ENCODE measurements at regions not wholly inside any gene's neighbourhood (a gene's known extent, or its start where the extent isn't known, plus 50 kb on each side); places are given as distances from the start of the nearest gene placed in this dataset.

DNA sequence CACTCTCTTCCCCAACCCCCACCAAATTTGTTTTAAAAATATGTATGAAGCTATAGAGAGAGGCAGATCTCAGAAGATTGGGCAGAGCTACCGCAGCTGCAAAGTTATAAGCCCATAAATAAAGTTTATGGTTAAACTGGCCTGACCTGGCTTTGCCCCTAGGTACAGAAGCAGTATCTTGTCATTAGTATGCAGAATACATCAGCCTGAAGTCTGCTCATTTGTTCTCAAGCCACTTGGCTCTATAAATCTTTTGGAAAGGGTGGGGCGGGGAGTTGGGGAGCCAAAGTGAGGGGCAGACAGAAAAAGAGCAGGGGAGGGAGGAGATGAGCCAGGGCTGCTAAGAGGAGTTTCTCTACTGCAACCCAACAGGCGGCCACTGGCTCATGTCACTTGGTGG is 113.2 kb downstream of the SOX9 start:
- Histone ChIP-seq H3K27me3 (no peaks in the 10 kb centered on the region), H3K4me3 (no peak overlapping the region), H3K27ac (no peak overlapping the region), H3K9me3 (no peaks in the 10 kb centered on the region), H3K4me1 (ENCODE audit: insufficient read depth) (no peaks in the 10 kb centered on the region), H3K36me3 (no peaks in the 10 kb centered on the region)
- DNase-seq: no peak
- TF ChIP-seq POLR2A (IDR thresholded peaks at IDR 0.05) (no peak), EP300 (IDR thresholded peaks at IDR 0.05) (no peak)
- TF ChIP-seq, protein P1, sequence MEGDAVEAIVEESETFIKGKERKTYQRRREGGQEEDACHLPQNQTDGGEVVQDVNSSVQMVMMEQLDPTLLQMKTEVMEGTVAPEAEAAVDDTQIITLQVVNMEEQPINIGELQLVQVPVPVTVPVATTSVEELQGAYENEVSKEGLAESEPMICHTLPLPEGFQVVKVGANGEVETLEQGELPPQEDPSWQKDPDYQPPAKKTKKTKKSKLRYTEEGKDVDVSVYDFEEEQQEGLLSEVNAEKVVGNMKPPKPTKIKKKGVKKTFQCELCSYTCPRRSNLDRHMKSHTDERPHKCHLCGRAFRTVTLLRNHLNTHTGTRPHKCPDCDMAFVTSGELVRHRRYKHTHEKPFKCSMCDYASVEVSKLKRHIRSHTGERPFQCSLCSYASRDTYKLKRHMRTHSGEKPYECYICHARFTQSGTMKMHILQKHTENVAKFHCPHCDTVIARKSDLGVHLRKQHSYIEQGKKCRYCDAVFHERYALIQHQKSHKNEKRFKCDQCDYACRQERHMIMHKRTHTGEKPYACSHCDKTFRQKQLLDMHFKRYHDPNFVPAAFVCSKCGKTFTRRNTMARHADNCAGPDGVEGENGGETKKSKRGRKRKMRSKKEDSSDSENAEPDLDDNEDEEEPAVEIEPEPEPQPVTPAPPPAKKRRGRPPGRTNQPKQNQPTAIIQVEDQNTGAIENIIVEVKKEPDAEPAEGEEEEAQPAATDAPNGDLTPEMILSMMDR (IDR thresholded peaks at IDR 0.05): no peak
- intact Hi-C loops (cut with DNase I): no loop called here
- 24 to 37% (median 28%) methylated on average over 3 of the region's 3 CpGs for WGBS, 3 donors

DNA sequence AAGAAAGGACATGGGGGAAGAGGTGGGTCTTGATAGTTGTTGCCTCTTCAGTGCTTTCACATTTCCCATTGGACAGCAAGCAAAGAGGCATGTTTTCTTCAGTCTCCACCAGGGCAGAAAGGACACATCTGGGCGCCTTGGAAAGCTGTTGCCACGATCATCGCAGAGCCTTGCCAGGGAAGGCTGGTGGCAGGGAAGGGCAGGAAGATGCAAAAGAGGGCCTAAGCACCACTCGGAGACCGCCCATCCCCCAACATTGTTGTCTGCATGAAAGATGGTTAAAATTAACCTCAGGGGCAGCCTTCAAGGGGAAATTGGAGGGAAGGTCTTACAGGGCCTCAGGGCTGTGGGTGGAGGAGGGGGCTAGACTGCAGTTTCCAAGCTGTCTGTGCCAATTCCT is 114.2 kb downstream of the SOX9 start:
- Histone ChIP-seq H3K27me3 (no peaks in the 10 kb centered on the region), H3K4me3 (no peak overlapping the region), H3K9me3 (no peaks in the 10 kb centered on the region), H3K27ac (no peak overlapping the region), H3K4me1 (ENCODE audit: insufficient read depth) (no peaks in the 10 kb centered on the region), H3K36me3 (no peaks in the 10 kb centered on the region)
- intact Hi-C loops (cut with DNase I): no loop called here
- TF ChIP-seq EP300 (IDR thresholded peaks at IDR 0.05): no peak
- TF ChIP-seq POLR2A (IDR thresholded peaks at IDR 0.05): no peak
- TF ChIP-seq, protein P1 (IDR thresholded peaks at IDR 0.05): no peak
- DNase-seq: no peak
- 58 to 63% (median 61%) methylated on average over 5 of the region's 5 CpGs for WGBS, 3 donors

DNA sequence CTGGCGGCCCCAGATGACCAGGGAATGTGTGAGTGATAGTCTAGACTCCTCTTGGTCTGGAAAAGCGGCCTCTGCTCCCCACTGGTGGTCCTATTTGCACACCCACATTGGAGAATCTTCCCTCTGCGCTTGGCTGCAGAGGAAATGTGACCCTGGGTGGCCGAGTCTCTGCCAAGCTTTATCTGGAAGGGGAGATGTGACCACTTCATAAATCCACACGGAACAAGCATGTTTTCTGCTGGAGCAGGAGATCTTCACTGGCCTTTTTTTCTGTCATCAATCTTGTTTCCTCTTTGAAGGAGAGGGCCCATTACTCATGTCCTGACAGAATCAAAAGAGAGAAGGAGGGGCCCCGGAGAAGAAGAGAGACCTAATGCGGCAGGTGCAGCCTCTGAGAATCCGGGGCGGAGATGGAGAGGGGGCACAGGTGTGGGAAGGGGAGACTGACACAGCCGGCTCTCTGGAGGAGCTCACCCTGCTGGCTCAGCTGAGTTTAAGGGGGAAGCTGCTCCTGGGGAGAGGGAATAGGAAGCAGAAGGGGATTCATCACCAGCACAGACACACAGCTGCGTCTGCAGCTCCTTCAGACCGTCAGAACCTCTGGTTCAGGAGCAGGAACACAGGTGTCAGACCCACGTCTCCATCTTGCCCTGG is 116.3 kb downstream of the SOX9 start:
- TF ChIP-seq EP300 (IDR thresholded peaks at IDR 0.05): no peak
- TF ChIP-seq POLR2A (IDR thresholded peaks at IDR 0.05): no peak
- TF ChIP-seq, protein P1 (IDR thresholded peaks at IDR 0.05): no peak
- H3K27ac ChIP-seq: no peak overlapping the region
- H3K4me3 ChIP-seq: no peak overlapping the region
- no peaks in the 10 kb centered on the region for H3K36me3 ChIP-seq
- no peaks in the 10 kb centered on the region for H3K27me3 ChIP-seq
- 4 to 12% (median 9%) methylated on average over 13 of the region's 13 CpGs for WGBS, 3 donors
- H3K9me3 ChIP-seq: no peaks in the 10 kb centered on the region
- no peak for DNase-seq
- intact Hi-C loops (cut with DNase I): no loop called here
- no peaks in the 10 kb centered on the region for H3K4me1 ChIP-seq (ENCODE audit: insufficient read depth)

DNA sequence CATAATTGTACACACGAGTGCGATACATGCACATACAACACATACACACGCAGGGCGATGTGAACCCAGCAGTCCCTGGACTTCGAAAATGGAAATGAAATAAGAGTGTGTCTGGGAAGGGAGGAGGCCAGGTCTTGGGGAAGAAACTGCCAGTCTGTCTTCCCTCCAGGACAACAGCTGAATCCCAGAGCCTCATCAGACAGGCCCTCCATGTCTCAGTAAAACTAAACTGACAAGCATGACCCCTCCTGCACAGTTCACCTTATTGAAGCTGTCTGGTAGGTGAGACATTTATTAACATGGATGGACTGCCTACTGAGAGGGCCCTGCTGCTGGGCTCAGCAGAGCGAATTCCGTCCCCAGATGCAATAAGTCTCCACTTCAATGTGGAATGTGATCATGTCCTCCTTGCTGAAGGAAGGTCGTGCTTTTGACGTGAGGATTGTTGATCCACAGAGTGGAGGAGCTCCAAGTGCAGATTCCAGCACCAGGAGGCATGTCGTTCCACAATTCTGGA is 117.4 kb downstream of the SOX9 start:
- WGBS, 3 donors: 56 to 63% (median 56%) methylated on average over 10 of the region's 10 CpGs
- no peak overlapping the region for H3K27ac ChIP-seq
- intact Hi-C loops (cut with DNase I): no loop called here
- no peak for DNase-seq
- no peak for TF ChIP-seq EP300 (IDR thresholded peaks at IDR 0.05)
- no peak for TF ChIP-seq POLR2A (IDR thresholded peaks at IDR 0.05)
- TF ChIP-seq, protein P1 (IDR thresholded peaks at IDR 0.05): no peak
- H3K27me3 ChIP-seq: no peaks in the 10 kb centered on the region
- H3K4me1 ChIP-seq (ENCODE audit: insufficient read depth): no peaks in the 10 kb centered on the region
- H3K9me3 ChIP-seq: no peaks in the 10 kb centered on the region
- no peaks in the 10 kb centered on the region for H3K36me3 ChIP-seq
- H3K4me3 ChIP-seq: no peak overlapping the region

Measured in ovary (tissue), 7 donors.